ENCODE measurements at regions not wholly inside any gene's neighbourhood (a gene's known extent, or its start where the extent isn't known, plus 50 kb on each side); places are given as distances from the start of the nearest gene placed in this dataset.

DNA sequence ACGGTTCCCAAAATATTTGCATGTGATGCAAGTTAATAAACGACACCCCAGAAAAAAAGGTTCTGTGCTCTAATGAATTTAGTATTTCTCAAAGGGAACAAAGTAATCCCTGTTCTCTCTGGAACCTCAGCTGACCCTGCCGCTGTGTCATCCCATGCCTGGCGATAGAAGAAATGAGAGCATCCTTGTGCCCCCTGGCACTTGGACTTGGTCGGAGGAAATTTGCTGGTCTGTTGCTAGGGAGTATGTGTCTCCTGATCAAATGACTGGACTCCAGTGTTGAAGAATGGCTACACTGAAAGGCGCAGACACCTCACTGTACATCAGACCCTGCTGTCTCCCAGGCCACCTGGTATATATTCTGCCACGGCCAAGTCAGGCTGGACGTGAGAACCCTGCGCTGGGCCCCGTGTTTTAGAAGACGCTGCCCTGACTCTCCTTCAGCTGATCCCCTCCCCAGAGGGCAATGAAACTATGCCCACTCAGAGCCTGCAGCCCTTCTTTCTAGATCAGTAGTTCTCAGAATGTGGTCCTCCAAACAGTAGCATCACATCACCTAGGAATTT, 67.2 kb downstream of the THNSL1 start:
- no peaks in the 10 kb centered on the region for H3K36me3 ChIP-seq (ENCODE audit: low read depth)
- ATAC-seq = no peak
- no peaks in the 10 kb centered on the region for H3K9me3 ChIP-seq
- no peak for DNase-seq
- H3K4me1 ChIP-seq (ENCODE audit: low read depth) = peaks cover 11% of the 10 kb centered on the region
- intact Hi-C loops (cut with DNase I, micrococcal nuclease) = loop anchor here in 1 of 2 donors (10.0 kb wide), 1 partner anchor 439 kb away; no protein-coding TSS in a partner anchor
- TF ChIP-seq, protein P1, sequence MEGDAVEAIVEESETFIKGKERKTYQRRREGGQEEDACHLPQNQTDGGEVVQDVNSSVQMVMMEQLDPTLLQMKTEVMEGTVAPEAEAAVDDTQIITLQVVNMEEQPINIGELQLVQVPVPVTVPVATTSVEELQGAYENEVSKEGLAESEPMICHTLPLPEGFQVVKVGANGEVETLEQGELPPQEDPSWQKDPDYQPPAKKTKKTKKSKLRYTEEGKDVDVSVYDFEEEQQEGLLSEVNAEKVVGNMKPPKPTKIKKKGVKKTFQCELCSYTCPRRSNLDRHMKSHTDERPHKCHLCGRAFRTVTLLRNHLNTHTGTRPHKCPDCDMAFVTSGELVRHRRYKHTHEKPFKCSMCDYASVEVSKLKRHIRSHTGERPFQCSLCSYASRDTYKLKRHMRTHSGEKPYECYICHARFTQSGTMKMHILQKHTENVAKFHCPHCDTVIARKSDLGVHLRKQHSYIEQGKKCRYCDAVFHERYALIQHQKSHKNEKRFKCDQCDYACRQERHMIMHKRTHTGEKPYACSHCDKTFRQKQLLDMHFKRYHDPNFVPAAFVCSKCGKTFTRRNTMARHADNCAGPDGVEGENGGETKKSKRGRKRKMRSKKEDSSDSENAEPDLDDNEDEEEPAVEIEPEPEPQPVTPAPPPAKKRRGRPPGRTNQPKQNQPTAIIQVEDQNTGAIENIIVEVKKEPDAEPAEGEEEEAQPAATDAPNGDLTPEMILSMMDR (IDR thresholded peaks at IDR 0.05) = no peak
- no peak overlapping the region for H3K4me3 ChIP-seq

DNA sequence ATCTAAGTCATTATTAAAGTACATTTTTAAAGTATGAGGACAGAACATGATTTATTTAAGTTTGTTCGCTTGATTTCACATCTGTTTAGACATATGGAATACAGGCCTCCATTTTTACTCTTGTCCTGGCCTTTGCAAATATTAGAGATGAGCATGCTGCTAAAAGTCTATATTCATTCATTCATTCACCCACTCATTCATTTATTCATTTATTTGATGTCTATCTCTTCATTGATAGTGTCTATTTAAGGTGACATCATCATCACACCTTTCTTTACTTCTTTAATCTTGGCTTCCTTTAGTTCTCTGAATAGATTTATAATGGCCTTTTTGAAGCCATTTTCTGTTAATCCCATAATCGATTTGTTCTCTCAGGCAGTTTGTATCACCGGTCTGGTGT, 68.0 kb downstream of the THNSL1 start:
- ATAC-seq = no peak
- DNase-seq = no peak

DNA sequence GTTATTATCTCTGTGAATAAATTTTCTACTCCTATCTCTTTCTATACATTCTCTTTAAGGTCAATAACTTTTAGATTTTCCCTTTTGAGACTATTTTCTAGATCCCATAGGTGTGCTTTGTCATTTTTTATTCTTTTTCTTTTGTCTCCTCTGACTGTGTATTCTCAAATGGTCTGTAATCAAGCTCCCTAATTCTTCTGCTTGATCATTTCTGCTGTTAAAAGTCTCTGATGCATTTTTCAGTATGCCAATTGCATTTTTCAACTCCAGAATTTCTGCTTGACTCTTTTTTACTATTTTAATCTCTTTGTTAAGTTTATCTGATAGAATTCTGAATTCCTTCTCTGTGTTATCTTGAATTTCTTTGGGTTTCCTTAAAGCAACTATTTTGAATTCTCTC, 78.2 kb downstream of the THNSL1 start:
- intact Hi-C loops (cut with DNase I, micrococcal nuclease) = no loop called here
- peaks cover 5% of the 10 kb centered on the region for H3K9me3 ChIP-seq
- H3K4me3 ChIP-seq = no peak overlapping the region
- no peak for DNase-seq
- H3K4me1 ChIP-seq (ENCODE audit: low read depth) = no peaks in the 10 kb centered on the region
- TF ChIP-seq, protein P1 (IDR thresholded peaks at IDR 0.05) = no peak
- H3K36me3 ChIP-seq (ENCODE audit: low read depth) = no peaks in the 10 kb centered on the region
- ATAC-seq = no peak

More for the DNA sequence above, 68.0 kb downstream of the THNSL1 start:
- intact Hi-C loops (cut with DNase I, micrococcal nuclease) = loop anchor here in 1 of 2 donors (10.0 kb wide), 1 partner anchor 440 kb away; no protein-coding TSS in a partner anchor
- peaks cover 11% of the 10 kb centered on the region for H3K4me1 ChIP-seq (ENCODE audit: low read depth)
- TF ChIP-seq, protein P1 (IDR thresholded peaks at IDR 0.05) = no peak
- H3K36me3 ChIP-seq (ENCODE audit: low read depth) = no peaks in the 10 kb centered on the region
- no peak overlapping the region for H3K4me3 ChIP-seq
- H3K9me3 ChIP-seq = no peaks in the 10 kb centered on the region

DNA sequence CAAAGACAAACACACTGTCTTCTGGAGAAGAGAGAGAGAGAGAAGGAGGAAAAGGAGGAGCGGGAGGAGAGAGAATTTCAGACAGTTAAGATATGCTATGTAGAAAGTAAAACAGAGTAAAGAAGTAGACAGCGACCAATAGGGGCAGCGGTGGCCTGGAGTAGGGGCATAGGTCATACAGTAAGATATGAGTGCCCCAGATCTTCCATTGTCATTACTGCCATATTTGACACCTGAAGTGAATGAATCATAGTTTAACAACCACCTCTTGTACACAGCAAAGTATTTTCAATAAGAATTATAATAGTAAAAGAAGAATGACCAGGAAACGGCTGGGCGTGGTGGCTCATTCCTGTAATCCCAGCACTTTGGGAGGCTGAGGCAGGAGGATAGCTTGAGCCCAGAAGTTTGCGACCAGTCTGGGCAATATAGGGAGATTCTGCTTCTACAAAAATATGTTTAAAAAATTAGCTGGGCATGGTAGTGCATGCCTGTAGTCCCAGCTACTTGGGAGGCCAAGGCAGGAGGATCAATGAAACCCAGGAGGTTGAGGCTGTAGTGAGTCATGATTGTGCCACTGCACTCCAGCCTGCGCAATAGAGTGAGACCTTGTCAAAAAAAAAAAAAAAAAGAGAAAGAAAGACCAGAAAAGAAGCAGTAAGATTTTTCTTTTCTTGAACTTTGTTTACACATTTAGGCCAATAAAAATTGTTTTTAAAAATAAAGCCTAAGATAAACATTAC, 77.0 kb upstream of the GPR158 start:
- DNase-seq (peak in 1 of 3 donors; percentile 27), ATAC-seq (peak; percentile 94)
- TF ChIP-seq, protein P1 (IDR thresholded peaks at IDR 0.05) = no peak
- no peak overlapping the region for H3K4me3 ChIP-seq
- no peaks in the 10 kb centered on the region for H3K4me1 ChIP-seq (ENCODE audit: low read depth)
- intact Hi-C loops (cut with DNase I, micrococcal nuclease) = no loop called here
- H3K36me3 ChIP-seq (ENCODE audit: low read depth) = no peaks in the 10 kb centered on the region
- peaks cover 5% of the 10 kb centered on the region for H3K9me3 ChIP-seq

DNA sequence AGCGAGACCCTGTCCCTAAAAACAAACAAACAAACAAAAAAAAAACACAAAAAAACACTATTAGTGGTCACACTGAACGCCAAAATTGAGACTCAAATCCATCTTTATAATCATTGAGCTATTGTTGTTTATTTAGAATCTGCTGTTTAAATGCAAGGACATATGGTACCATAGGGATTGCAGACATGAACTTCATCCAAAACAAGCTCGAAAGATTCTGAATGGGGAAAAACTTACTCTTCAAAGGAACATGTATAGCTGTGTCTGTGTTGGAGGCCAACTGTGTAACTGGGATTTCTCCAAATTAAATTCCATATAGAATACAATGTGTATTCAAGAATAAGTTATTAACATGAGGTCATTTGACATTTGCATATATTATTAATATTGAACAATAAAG, 74.7 kb upstream of the GPR158 start:
- no peak overlapping the region for H3K4me3 ChIP-seq
- TF ChIP-seq, protein P1 (IDR thresholded peaks at IDR 0.05) = no peak
- intact Hi-C loops (cut with DNase I, micrococcal nuclease) = no loop called here
- no peaks in the 10 kb centered on the region for H3K9me3 ChIP-seq
- no peaks in the 10 kb centered on the region for H3K36me3 ChIP-seq (ENCODE audit: low read depth)
- DNase-seq (no peak), ATAC-seq (no peak)
- H3K4me1 ChIP-seq (ENCODE audit: low read depth) = no peaks in the 10 kb centered on the region

Data from mucosa of descending colon (tissue), 3 donors.